ENCODE measurements at regions not wholly inside any gene's neighbourhood (a gene's known extent, or its start where the extent isn't known, plus 50 kb on each side); places are given as distances from the start of the nearest gene placed in this dataset.

DNA sequence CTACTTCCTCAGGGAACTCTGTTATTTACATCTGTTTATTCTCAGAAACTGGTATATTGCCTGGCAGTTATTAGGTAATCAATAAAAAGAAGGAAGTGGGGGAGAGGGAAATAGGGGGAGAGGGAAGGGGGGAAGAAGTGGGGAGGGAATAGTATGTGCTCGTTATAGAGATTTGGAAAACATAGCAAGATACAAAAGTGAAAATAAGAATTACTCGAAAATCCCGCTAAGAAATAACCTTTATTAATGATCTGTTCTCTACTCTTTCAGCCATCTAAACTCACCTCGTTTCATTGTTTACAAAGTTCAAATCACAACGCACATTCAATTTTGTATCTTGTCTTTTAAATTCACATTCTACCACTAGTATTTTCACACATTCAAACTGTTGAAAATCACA, 63.0 kb upstream of the CDCA7L start:
- Mint-ChIP-seq H3K36me3 (ENCODE audit: low read depth) (no peaks in the 10 kb centered on the region), H3K4me1 (ENCODE audit: low read depth) (no peaks in the 10 kb centered on the region), H3K4me3 (no peak overlapping the region), H3K27ac (no peak overlapping the region), H3K9me3 (no peaks in the 10 kb centered on the region), H3K27me3 (peaks cover 8% of the 10 kb centered on the region)
- ATAC-seq (ENCODE audit: poor library complexity) (no peak), DNase-seq (no peak)
- Histone ChIP-seq H3K4me1 (ENCODE audit: insufficient read depth, low read length) (no peaks in the 10 kb centered on the region), H3K27ac (ENCODE audit: low read depth in 1 of 2, low read length in 2 of 2) (no peak overlapping the region), H3K27me3 (ENCODE audit: control insufficient read depth in 1 of 2, insufficient read depth in 2 of 2, low read length in 2 of 2) (no peaks in the 10 kb centered on the region), H3K9me3 (ENCODE audit: control insufficient read depth in 1 of 2, insufficient read depth in 1 of 2, low read length in 2 of 2) (no peaks in the 10 kb centered on the region), H3K36me3 (ENCODE audit: insufficient read depth, low read length) (no peaks in the 10 kb centered on the region), H3K4me3 (ENCODE audit: low read length) (no peak overlapping the region)
- TF ChIP-seq, protein P1, sequence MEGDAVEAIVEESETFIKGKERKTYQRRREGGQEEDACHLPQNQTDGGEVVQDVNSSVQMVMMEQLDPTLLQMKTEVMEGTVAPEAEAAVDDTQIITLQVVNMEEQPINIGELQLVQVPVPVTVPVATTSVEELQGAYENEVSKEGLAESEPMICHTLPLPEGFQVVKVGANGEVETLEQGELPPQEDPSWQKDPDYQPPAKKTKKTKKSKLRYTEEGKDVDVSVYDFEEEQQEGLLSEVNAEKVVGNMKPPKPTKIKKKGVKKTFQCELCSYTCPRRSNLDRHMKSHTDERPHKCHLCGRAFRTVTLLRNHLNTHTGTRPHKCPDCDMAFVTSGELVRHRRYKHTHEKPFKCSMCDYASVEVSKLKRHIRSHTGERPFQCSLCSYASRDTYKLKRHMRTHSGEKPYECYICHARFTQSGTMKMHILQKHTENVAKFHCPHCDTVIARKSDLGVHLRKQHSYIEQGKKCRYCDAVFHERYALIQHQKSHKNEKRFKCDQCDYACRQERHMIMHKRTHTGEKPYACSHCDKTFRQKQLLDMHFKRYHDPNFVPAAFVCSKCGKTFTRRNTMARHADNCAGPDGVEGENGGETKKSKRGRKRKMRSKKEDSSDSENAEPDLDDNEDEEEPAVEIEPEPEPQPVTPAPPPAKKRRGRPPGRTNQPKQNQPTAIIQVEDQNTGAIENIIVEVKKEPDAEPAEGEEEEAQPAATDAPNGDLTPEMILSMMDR (IDR thresholded peaks at IDR 0.05): no peak
- intact Hi-C loops (cut with DNase I, micrococcal nuclease): loop anchor here in 1 of 2 experiments (10.0 kb wide), 1 partner anchor 484 kb away; no protein-coding TSS in a partner anchor
- ChIA-PET POLR2A (no interaction called here), CTCF (no interaction called here)

DNA sequence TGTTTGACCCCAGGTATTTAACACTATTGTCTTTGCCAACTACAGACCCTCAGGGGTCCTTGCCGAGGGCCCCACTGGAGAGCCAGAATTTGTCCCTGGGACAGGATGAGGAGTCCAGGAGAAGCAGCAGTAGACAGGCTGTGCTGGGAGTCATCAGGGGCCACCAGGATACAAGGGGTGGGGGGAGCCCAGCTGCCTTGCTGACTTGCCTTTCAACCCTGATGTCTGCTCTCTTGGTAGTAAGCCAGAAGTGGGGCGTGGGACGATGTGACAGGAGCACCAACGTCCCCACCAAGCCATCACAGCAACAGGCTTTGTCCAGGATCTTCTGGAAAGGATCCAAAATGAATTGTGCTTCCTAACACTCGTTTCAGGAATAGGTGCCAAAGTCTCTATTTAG, 62.4 kb upstream of the CDCA7L start:
- Mint-ChIP-seq H3K36me3 (ENCODE audit: low read depth) (no peaks in the 10 kb centered on the region), H3K27me3 (peaks cover 8% of the 10 kb centered on the region), H3K9me3 (no peaks in the 10 kb centered on the region), H3K4me1 (ENCODE audit: low read depth) (no peaks in the 10 kb centered on the region), H3K4me3 (no peak overlapping the region), H3K27ac (no peak overlapping the region)
- no peak for DNase-seq
- Histone ChIP-seq H3K36me3 (ENCODE audit: insufficient read depth, low read length) (no peaks in the 10 kb centered on the region), H3K27me3 (ENCODE audit: control insufficient read depth in 1 of 2, insufficient read depth in 2 of 2, low read length in 2 of 2) (no peaks in the 10 kb centered on the region), H3K27ac (ENCODE audit: low read depth in 1 of 2, low read length in 2 of 2) (no peak overlapping the region), H3K9me3 (ENCODE audit: control insufficient read depth in 1 of 2, insufficient read depth in 1 of 2, low read length in 2 of 2) (no peaks in the 10 kb centered on the region), H3K4me1 (ENCODE audit: insufficient read depth, low read length) (no peaks in the 10 kb centered on the region), H3K4me3 (ENCODE audit: low read length) (no peak overlapping the region)
- no peak for ATAC-seq (ENCODE audit: poor library complexity)
- TF ChIP-seq, protein P1 (IDR thresholded peaks at IDR 0.05): no peak
- ChIA-PET POLR2A (interaction anchor here (0.7 kb wide), 1 partner anchor 157 kb away, joined by 4 read pairs; no protein-coding TSS in a partner anchor), CTCF (no interaction called here)
- intact Hi-C loops (cut with DNase I, micrococcal nuclease): loop anchor here in 1 of 2 experiments (10.0 kb wide), 1 partner anchor 483 kb away; no protein-coding TSS in a partner anchor

DNA sequence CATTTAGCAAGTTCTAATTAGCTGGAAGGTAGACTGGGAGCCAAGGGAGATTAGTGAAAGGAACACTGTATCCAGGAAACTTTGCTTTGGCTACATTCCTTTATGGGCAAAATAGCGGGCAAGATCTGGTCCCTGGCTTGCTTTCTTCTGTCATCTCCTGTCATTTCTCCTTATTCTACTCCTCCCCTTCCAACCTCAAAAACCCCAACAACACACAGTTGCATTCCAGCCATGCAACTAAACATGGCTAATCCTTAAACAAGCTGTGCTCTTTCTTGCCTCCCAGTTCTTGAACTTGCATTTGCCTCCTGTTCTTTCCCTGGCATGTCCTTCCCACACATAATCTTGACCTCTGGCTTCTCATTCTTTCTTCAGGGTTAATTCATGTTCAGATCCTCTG, 59.5 kb upstream of the CDCA7L start:
- CTCF ChIA-PET: no interaction called here
- no peaks in the 10 kb centered on the region for H3K4me1 ChIP-seq (ENCODE audit: insufficient read depth, low read length)
- H3K27ac Mint-ChIP-seq: no peak overlapping the region
- POLR2A ChIA-PET: no interaction called here
- ATAC-seq (ENCODE audit: poor library complexity) (no peak), DNase-seq (no peak)
- peaks cover 4% of the 10 kb centered on the region for H3K4me1 Mint-ChIP-seq (ENCODE audit: low read depth)
- H3K36me3 Mint-ChIP-seq (ENCODE audit: low read depth): no peaks in the 10 kb centered on the region
- intact Hi-C loops (cut with DNase I, micrococcal nuclease): loop anchor here in 1 of 2 experiments (10.0 kb wide), 1 partner anchor 480 kb away; no protein-coding TSS in a partner anchor
- TF ChIP-seq, protein P1 (IDR thresholded peaks at IDR 0.05): no peak
- no peaks in the 10 kb centered on the region for H3K36me3 ChIP-seq (ENCODE audit: insufficient read depth, low read length)
- no peak overlapping the region for H3K4me3 Mint-ChIP-seq
- no peaks in the 10 kb centered on the region for H3K9me3 Mint-ChIP-seq
- no peak overlapping the region for H3K4me3 ChIP-seq (ENCODE audit: low read length)
- H3K9me3 ChIP-seq (ENCODE audit: control insufficient read depth in 1 of 2, insufficient read depth in 1 of 2, low read length in 2 of 2): no peaks in the 10 kb centered on the region
- no peak overlapping the region for H3K27ac ChIP-seq (ENCODE audit: low read depth in 1 of 2, low read length in 2 of 2)
- H3K27me3 ChIP-seq (ENCODE audit: control insufficient read depth in 1 of 2, insufficient read depth in 2 of 2, low read length in 2 of 2): no peaks in the 10 kb centered on the region
- H3K27me3 Mint-ChIP-seq: peaks cover 8% of the 10 kb centered on the region
